Karpas-422 (cell line): ENCODE measurements at regions not wholly inside any gene's neighbourhood (a gene's known extent, or its start where the extent isn't known, plus 50 kb on each side); places are given as distances from the start of the nearest gene placed in this dataset.
"Not testable (repeated sequence)": the region's sequence is repeated elsewhere in the genome, so short reads cannot be mapped to it uniquely, and the experiment has no call there.

Experiments
- DNase-seq: peaks from one replicate; pipeline ENCODE4 v3.0.0-alpha.2; 2015
- H2AFZ ChIP-seq: fragments of 200-600 bp; sonication (generic); 2 replicates; pipeline ENCODE4 v1.6.1; 2014; ENCODE audit warnings: antibody characterized with exemption, low read length, mixed read lengths
- H3K27ac ChIP-seq: fragments of 200-600 bp; sonication (generic); 2 replicates; pipeline ENCODE4 v1.5.1; 2014; ENCODE audit warnings: mild to moderate bottlenecking, low read length, moderate library complexity
- H3K27me3 ChIP-seq: fragments of 200-600 bp; sonication (generic); 2 replicates; pipeline ENCODE4 v1.6.1; 2014; ENCODE audit warnings: low read length, mixed read lengths
- H3K36me3 ChIP-seq: fragments of 200-600 bp; sonication (generic); 2 replicates; pipeline ENCODE4 v1.6.1; 2014; ENCODE audit warnings: low read length, mixed read lengths; ENCODE audit not compliant: insufficient read depth
- H3K4me1 ChIP-seq: fragments of 200-600 bp; sonication (generic); 2 replicates; pipeline ENCODE4 v1.6.1; 2014; ENCODE audit warnings: mild to moderate bottlenecking, low read length, mixed read lengths
- H3K4me2 ChIP-seq: fragments of 200-600 bp; sonication (generic); 2 replicates; pipeline ENCODE4 v1.6.1; 2014; ENCODE audit warnings: low read length, low read depth, mild to moderate bottlenecking; ENCODE audit not compliant: poor library complexity, severe bottlenecking
- H3K4me3 ChIP-seq: fragments of 200-600 bp; sonication (generic); 2 replicates; pipeline ENCODE4 v1.5.1; 2014; ENCODE audit warnings: mild to moderate bottlenecking, antibody characterized with exemption, low read length, mixed read lengths
- H3K79me2 ChIP-seq: fragments of 200-600 bp; sonication (generic); 2 replicates; pipeline ENCODE4 v1.6.1; 2014; ENCODE audit warnings: mild to moderate bottlenecking, low read length, mixed read lengths
- H3K9ac ChIP-seq: fragments of 200-600 bp; sonication (generic); 2 replicates; pipeline ENCODE4 v1.6.0; 2014; ENCODE audit warnings: low read length
- H3K9me2 ChIP-seq: fragments of 200-600 bp; sonication (generic), shearing (Covaris generic); replicated peaks from 2 replicates; pipeline ENCODE4 v1.6.0; 2014; ENCODE audit warnings: mild to moderate bottlenecking, low read length, moderate library complexity; ENCODE audit not compliant: insufficient read depth
- H3K9me3 ChIP-seq: fragments of 300-700, 200-600 bp; sonication (generic); 2 replicates; pipeline ENCODE4 v1.6.1; 2014; ENCODE audit warnings: low read length, mixed read lengths
- H4K20me1 ChIP-seq: fragments of 200-600 bp; sonication (generic); 2 replicates; pipeline ENCODE4 v1.6.1; 2014; ENCODE audit warnings: mild to moderate bottlenecking, antibody characterized with exemption, low read length, low read depth; ENCODE audit not compliant: insufficient read depth

DNA sequence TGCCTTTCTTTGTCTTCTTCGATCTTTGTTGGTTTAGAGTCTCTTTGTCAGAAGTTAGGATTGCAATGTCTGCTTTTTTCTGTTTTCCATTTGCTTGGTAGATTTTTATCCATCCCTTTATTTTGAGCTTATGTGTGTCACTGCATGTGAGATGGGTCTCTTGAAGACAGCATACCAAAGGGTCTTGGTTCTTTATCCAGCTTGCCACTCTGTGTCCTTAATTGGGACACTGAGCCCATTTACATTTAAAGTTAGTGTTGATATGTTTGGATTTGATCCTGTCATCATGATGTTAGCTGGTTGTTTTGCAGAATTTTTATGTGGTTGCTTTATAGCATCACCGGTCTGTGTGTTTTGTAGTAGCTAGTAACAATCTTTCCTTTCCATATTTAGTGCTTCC, 107.5 kb upstream of the SKAP2 start:
- not testable (repeated sequence) for H3K27me3 ChIP-seq, H2AFZ ChIP-seq, H3K9me3 ChIP-seq, H3K79me2 ChIP-seq, H3K4me1 ChIP-seq, H3K4me2 ChIP-seq, H3K9me2 ChIP-seq, H4K20me1 ChIP-seq, H3K4me3 ChIP-seq, DNase-seq, H3K9ac ChIP-seq, H3K36me3 ChIP-seq, H3K27ac ChIP-seq

DNA sequence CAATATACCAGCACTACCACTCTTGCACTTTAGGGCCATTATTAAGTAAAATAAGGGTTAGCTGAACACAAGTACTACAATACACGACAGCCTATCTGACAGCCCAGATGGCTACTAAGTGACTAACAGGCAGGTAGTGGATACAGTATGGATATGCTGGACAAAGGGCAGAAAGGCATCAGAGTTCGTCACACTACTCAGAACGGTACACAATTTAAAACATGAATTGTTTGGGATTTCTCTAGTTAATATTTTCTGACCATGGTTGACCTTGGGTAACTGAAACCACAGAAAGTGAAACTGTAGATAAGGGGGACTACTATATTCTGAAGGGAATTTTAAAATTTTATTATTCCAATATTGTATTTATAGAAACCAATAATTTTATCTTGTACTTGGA, 101.3 kb upstream of the SKAP2 start:
- H3K79me2 ChIP-seq = no peaks in the 10 kb centered on the region
- DNase-seq = no peak
- H3K27ac ChIP-seq = no peak overlapping the region
- H3K4me1 ChIP-seq = peaks cover 11% of the 10 kb centered on the region
- no peaks in the 10 kb centered on the region for H3K9me3 ChIP-seq
- H3K36me3 ChIP-seq = no peaks in the 10 kb centered on the region
- H4K20me1 ChIP-seq = no peaks in the 10 kb centered on the region
- H3K4me3 ChIP-seq = no peak overlapping the region
- no peak overlapping the region for H3K9ac ChIP-seq
- no peaks in the 10 kb centered on the region for H3K9me2 ChIP-seq
- no peaks in the 10 kb centered on the region for H3K27me3 ChIP-seq
- no peak overlapping the region for H2AFZ ChIP-seq
- no peak overlapping the region for H3K4me2 ChIP-seq

DNA sequence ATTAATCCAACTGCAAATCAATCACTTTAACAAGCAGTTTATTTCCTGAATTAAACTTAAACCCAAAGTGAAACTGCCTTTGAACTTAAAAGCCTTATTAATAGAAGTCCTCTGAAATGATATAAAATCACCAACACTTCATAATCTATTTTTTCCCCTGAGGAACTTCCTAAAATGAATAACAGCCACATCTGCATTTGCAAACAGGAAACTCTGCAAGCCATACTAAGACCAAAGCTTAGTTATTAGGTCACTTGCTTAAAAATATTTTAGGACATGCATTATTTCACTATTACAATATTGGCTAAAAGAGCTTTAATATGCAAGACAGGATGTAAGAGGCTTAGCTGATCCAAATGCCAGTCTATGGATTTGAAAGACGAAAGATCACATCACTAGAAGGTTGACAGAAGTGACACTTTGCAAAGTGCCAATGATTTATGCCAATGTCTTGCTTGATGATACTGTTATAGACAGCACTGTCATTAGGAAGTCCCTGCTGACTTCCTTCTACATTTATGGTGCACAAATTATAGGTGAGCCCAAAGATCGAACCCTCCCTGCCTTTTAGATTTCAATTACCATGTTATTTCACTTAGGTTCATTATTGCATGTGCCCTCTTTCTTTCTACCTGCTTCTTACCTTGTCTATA, 99.9 kb upstream of the SKAP2 start:
- H3K9me2 ChIP-seq = no peaks in the 10 kb centered on the region
- no peak overlapping the region for H3K27ac ChIP-seq
- H3K4me2 ChIP-seq = peak overlapping the region; percentile 2
- H3K4me3 ChIP-seq = no peak overlapping the region
- H3K4me1 ChIP-seq = peaks cover 11% of the 10 kb centered on the region
- H3K79me2 ChIP-seq = no peaks in the 10 kb centered on the region
- no peaks in the 10 kb centered on the region for H3K36me3 ChIP-seq
- no peak overlapping the region for H2AFZ ChIP-seq
- H3K9ac ChIP-seq = no peak overlapping the region
- H4K20me1 ChIP-seq = no peaks in the 10 kb centered on the region
- H3K9me3 ChIP-seq = no peaks in the 10 kb centered on the region
- no peaks in the 10 kb centered on the region for H3K27me3 ChIP-seq
- DNase-seq = peak; percentile 67

DNA sequence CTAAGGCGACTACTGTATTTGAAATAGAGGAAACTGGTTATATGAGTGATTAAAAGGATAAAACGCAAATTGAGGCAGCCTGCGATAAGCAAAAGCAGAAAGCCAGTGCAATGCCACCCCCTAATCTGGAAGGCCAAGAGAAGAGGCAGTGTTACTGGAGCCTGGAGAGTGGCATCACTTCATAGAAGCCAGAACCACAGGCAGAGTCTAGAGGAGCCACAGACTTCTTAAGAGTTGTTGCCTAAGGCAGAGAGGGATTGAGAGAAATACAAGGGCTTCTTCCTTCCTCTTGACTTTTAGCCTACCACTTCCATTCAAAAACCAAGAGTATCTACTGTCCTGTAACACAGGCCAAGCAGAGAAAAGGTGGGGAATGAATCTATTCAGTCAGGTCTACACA, 94.9 kb upstream of the SKAP2 start:
- no peak for DNase-seq
- Histone ChIP-seq H3K4me2 (no peak overlapping the region), H3K27ac (no peak overlapping the region), H3K9me2 (no peaks in the 10 kb centered on the region), H3K4me3 (no peak overlapping the region), H2AFZ (no peak overlapping the region), H3K79me2 (no peaks in the 10 kb centered on the region), H3K27me3 (no peaks in the 10 kb centered on the region), H3K9ac (no peak overlapping the region), H3K36me3 (no peaks in the 10 kb centered on the region), H3K9me3 (no peaks in the 10 kb centered on the region), H3K4me1 (peaks cover 7% of the 10 kb centered on the region), H4K20me1 (no peaks in the 10 kb centered on the region)

DNA sequence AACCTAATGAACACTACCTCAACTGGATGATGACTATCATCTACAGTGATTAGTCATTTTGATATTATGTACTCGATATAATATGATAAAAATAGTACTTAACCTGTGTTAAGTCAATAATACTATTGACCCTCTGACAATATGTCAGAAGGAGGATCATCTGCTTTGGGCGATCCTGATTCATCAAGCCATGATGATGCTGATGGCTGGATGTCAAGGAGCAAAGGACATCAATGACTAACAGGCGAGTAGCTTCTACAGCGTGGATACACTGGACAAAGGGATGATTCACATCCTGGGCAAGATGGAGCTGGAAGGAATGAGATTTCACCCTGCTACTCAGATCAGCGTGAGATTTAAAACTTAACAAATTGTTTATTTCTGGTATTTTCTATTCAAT, 94.4 kb upstream of the SKAP2 start:
- Histone ChIP-seq H3K79me2 (no peaks in the 10 kb centered on the region), H3K27me3 (no peaks in the 10 kb centered on the region), H3K27ac (no peak overlapping the region), H3K4me2 (no peak overlapping the region), H3K4me3 (no peak overlapping the region), H2AFZ (no peak overlapping the region), H3K9me3 (no peaks in the 10 kb centered on the region), H3K36me3 (no peaks in the 10 kb centered on the region), H4K20me1 (no peaks in the 10 kb centered on the region), H3K9ac (no peak overlapping the region), H3K4me1 (peaks cover 2% of the 10 kb centered on the region), H3K9me2 (no peaks in the 10 kb centered on the region)
- DNase-seq = no peak

DNA sequence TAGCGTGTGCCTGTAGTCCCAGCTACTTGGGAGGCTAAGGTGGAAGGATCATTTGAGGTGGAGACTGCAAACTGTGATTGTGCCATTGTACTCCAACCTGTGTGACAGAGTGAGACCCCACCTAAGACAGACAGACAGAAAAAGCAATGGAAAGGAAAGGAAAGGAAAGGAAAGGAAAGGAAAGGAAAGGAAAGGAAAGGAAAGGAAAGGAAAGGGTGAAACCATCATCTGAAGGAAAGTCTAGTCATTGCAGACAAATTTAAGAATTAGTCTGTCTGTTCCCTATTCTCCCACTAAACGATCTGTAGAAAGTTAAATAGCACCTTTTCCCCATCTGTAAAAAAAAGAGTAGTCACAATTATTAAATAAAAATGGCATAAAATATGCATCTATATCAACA, 91.1 kb upstream of the SKAP2 start:
- Histone ChIP-seq H3K9me3 (no peaks in the 10 kb centered on the region), H3K4me2 (no peak overlapping the region), H3K27ac (no peak overlapping the region), H2AFZ (no peak overlapping the region), H3K9ac (no peak overlapping the region), H3K9me2 (no peaks in the 10 kb centered on the region), H3K79me2 (no peaks in the 10 kb centered on the region), H4K20me1 (no peaks in the 10 kb centered on the region), H3K4me1 (no peaks in the 10 kb centered on the region), H3K4me3 (no peak overlapping the region), H3K27me3 (no peaks in the 10 kb centered on the region), H3K36me3 (no peaks in the 10 kb centered on the region)
- no peak for DNase-seq

DNA sequence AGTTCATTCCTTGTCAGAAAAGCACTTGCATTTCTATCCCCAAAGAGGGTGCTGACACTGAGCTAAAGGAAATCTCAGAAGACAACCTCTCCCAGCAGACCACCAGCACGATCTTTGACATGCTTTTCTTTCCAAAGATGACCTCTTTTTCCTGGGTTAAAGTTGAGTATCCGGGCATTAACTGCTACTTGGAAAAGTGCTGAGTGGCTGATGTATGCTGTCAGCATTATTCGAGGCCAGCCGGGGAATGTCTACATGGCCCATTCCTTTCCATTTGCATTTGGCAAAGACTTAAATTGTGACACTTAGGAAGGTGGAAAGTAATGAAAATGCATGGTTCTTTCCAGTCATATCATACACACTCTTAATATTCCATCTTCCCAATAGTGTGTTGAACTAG, 90.6 kb upstream of the SKAP2 start:
- Histone ChIP-seq H3K9ac (no peak overlapping the region), H3K9me2 (no peaks in the 10 kb centered on the region), H3K4me3 (no peak overlapping the region), H2AFZ (no peak overlapping the region), H3K4me1 (no peaks in the 10 kb centered on the region), H3K36me3 (no peaks in the 10 kb centered on the region), H4K20me1 (no peaks in the 10 kb centered on the region), H3K4me2 (no peak overlapping the region), H3K27me3 (no peaks in the 10 kb centered on the region), H3K79me2 (no peaks in the 10 kb centered on the region), H3K27ac (no peak overlapping the region), H3K9me3 (no peaks in the 10 kb centered on the region)
- no peak for DNase-seq

DNA sequence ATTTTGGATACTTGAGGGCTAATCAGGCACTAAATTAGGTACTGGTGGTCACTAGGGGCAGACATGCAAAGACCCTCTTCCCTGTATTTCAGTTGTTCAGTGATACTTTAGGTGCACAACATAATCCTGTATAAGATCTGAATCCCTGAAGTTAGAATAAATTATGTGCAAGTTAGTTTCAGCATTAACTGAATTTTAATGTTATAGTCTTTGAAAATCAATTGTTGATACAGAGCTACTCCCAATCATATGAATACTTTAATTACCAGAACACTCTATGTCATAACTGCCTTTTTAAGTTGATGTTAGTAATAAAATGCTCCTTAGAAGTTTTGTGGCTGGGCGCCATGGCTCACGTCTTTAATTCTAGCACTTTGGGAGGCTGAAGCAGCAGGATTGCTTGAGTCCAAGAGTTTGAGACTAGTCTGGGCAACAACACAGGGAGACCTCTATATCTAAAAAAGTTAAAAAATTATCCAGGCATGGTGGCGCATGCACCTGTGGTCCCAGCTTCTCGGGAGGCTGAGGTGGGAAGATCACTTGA, 87.1 kb upstream of the SKAP2 start:
- no peak for DNase-seq
- Histone ChIP-seq H3K79me2 (no peaks in the 10 kb centered on the region), H3K36me3 (no peaks in the 10 kb centered on the region), H3K27me3 (no peaks in the 10 kb centered on the region), H3K4me1 (no peaks in the 10 kb centered on the region), H4K20me1 (no peaks in the 10 kb centered on the region), H3K4me3 (no peak overlapping the region), H3K9me2 (no peaks in the 10 kb centered on the region), H3K9ac (no peak overlapping the region), H2AFZ (no peak overlapping the region), H3K27ac (no peak overlapping the region), H3K9me3 (no peaks in the 10 kb centered on the region), H3K4me2 (no peak overlapping the region)
